ENCODE measurements at regions not wholly inside any gene's neighbourhood (a gene's known extent, or its start where the extent isn't known, plus 50 kb on each side); places are given as distances from the start of the nearest gene placed in this dataset.

DNA sequence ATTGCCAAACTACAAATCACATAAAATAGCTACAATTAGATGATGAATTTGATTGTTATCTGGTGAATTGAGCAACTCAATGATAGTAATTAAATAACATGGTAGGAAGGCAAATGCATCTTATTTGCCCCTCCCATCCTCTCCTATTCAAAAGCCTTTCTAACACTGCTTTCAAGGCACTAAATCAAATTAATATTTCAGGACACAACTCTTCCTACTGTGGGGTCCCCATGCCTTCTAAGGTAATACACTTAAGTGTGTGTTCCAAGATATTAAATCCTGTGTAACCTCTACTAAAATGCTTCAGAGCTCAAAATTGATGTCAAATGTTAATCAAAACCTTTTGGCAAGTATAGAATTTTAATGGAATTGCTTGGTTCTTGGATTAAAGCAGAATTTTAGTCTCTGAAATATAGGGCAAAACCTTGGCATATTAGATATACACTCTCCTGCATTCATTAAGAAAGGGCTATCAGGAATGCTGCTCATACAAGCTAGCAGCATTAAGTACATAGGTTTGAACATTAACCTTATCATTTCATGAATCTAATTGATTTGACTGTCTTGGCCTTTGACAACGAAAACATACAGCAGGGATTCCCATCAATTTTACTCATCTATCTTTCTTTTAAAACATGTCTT is 371.8 kb upstream of the GALNTL6 start:
- TF ChIP-seq ZNF274 (IDR thresholded peaks at IDR 0.05; ENCODE audit: low read depth, low read length) (no peak), YY1 (IDR thresholded peaks at IDR 0.05; ENCODE audit: insufficient read depth, insufficient read length) (no peak)

Measured in NT2/D1 (cell line).